GM23248 (cell line): ENCODE measurements at regions not wholly inside any gene's neighbourhood (a gene's known extent, or its start where the extent isn't known, plus 50 kb on each side); places are given as distances from the start of the nearest gene placed in this dataset.

Experiments used
- DNase-seq: peaks from one replicate; pipeline ENCODE4 v3.0.0-alpha.2; 2015
- H2AFZ ChIP-seq: fragments of 200-600 bp; sonication (generic); 2 replicates; pipeline ENCODE4 v1.6.1; 2016; ENCODE audit warnings: antibody characterized with exemption
- H3F3A ChIP-seq: fragments of 200-600 bp; sonication (generic); 2 replicates; pipeline ENCODE4 v1.6.1; 2016; ENCODE audit warnings: mild to moderate bottlenecking, antibody characterized with exemption, mixed run types; ENCODE audit not compliant: insufficient read depth
- H3K27ac ChIP-seq: fragments of 200-600 bp; sonication (generic); 2 replicates; pipeline ENCODE4 v1.5.1; 2016; ENCODE audit warnings: mild to moderate bottlenecking
- H3K27me3 ChIP-seq: fragments of 200-600 bp; sonication (generic); replicated peaks from 2 replicates; pipeline ENCODE4 v1.6.1; 2016; ENCODE audit warnings: mild to moderate bottlenecking; ENCODE audit not compliant: insufficient read depth
- H3K36me3 ChIP-seq: fragments of 200-600 bp; sonication (generic); 2 replicates; pipeline ENCODE4 v1.6.1; 2016; ENCODE audit warnings: low read depth, mild to moderate bottlenecking
- H3K4me1 ChIP-seq: fragments of 200-600 bp; sonication (generic); 2 replicates; pipeline ENCODE4 v1.6.1; 2016; ENCODE audit warnings: mild to moderate bottlenecking; ENCODE audit not compliant: insufficient read depth
- H3K4me2 ChIP-seq: fragments of 200-600 bp; sonication (generic); one replicate; pipeline ENCODE4 v1.6.1; 2016; ENCODE audit warnings: mild to moderate bottlenecking; ENCODE audit not compliant: unreplicated experiment
- H3K4me3 ChIP-seq: fragments of 200-600 bp; sonication (generic); 2 replicates; pipeline ENCODE4 v1.5.1; 2016; ENCODE audit warnings: mild to moderate bottlenecking
- H3K79me2 ChIP-seq: fragments of 200-600 bp; sonication (generic); 2 replicates; pipeline ENCODE4 v1.6.1; 2016; ENCODE audit warnings: mild to moderate bottlenecking; ENCODE audit not compliant: insufficient read depth
- H3K9ac ChIP-seq: fragments of 200-600 bp; sonication (generic); 2 replicates; pipeline ENCODE4 v1.6.1; 2016; ENCODE audit warnings: mild to moderate bottlenecking
- H3K9me2 ChIP-seq: fragments of 200-600 bp; sonication (generic); 2 replicates; pipeline ENCODE4 v1.6.1; 2016; ENCODE audit warnings: mixed run types, mild to moderate bottlenecking, moderate library complexity; ENCODE audit not compliant: insufficient read depth
- H3K9me3 ChIP-seq: fragments of 200-600 bp; sonication (generic); one replicate; pipeline ENCODE4 v1.6.1; 2017; ENCODE audit warnings: low read depth
- H4K20me1 ChIP-seq: fragments of 200-600 bp; sonication (generic); 2 replicates; pipeline ENCODE4 v1.6.0; 2016; ENCODE audit not compliant: insufficient read depth
- EZH2 ChIP-seq: fragments of 200-600 bp; sonication (generic); IDR thresholded peaks from 2 replicates; pipeline ENCODE4 v1.6.1; 2018; ENCODE audit warnings: antibody characterized with exemption, mild to moderate bottlenecking; ENCODE audit not compliant: insufficient read depth, poor library complexity, severe bottlenecking
- EZH2phosphoT487 ChIP-seq: fragments of 200-600 bp; sonication (generic); IDR thresholded peaks from 2 replicates; pipeline ENCODE4 v1.6.1; 2018; ENCODE audit warnings: antibody characterized with exemption, moderate library complexity, mild to moderate bottlenecking, low read depth; ENCODE audit not compliant: insufficient read depth
- WGBS, 2 experiments: methylation state at CpG; one replicate each; pipeline ENCODE4 v1.1.6; 2015 to 2017; ENCODE audit warnings: low lambda C conversion rate in 2 of 2, low coverage in 1 of 2; ENCODE audit errors: missing lambda C conversion rate in 2 of 2; 5-methylcytosine and 5-hydroxymethylcytosine counted together
- in situ Hi-C: fragments of 300-500 bp; cut with MboI; formaldehyde crosslinking; loops from 2 replicates; pipeline ENCODE4 v1.15.0; 2020

- Histone ChIP-seq H4K20me1 (no peaks in the 10 kb centered on the region), H3K79me2 (no peaks in the 10 kb centered on the region), H3F3A (peaks cover 7% of the 10 kb centered on the region), H3K9me2 (no peaks in the 10 kb centered on the region), H3K9me3 (no peaks in the 10 kb centered on the region), H3K27me3 (no peaks in the 10 kb centered on the region), H3K27ac (no peak overlapping the region), H3K4me3 (no peak overlapping the region), H3K4me2 (no peak overlapping the region), H3K9ac (no peak overlapping the region), H2AFZ (0 out of 2 replicates have a peak overlapping the region, but pooled peaks have one; percentile 21), H3K4me1 (peaks cover 13% of the 10 kb centered on the region), H3K36me3 (no peaks in the 10 kb centered on the region)
- TF ChIP-seq EZH2 (no peak), EZH2phosphoT487 (no peak)
- DNase-seq, result peak; percentile 79
- WGBS, 2 experiments, result 29 to 39% methylated on average over 6 of the region's 6 CpGs
- in situ Hi-C loops, result no loop called here
Observed at GRCh38 chr10:111598433-111599059, 521.7 kb downstream of the ADRA2A start.

DNA sequence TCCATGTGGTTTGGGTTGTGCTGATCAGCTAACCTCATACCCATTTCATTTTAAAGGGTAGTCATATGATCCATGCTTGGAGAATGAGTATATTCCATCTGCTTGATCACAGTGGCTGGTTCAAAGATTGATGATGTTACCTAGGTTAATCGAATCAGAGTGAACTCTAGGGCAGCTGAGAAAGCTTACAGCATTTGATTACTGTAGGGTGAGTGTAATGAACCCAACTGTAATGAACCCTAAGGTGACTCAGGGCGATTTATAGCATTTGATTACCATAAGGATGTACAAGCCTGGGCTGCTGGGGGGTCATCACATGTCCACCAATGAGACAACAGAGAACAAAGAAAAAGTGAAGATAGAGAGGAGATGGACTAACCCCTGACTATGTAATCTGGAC is 523.1 kb downstream of the ADRA2A start:
- Histone ChIP-seq H3K27me3 (no peaks in the 10 kb centered on the region), H2AFZ (no peak overlapping the region), H3K79me2 (no peaks in the 10 kb centered on the region), H3K4me2 (no peak overlapping the region), H3K9me2 (no peaks in the 10 kb centered on the region), H3K9ac (no peak overlapping the region), H3K4me3 (no peak overlapping the region), H3K36me3 (no peaks in the 10 kb centered on the region), H3K27ac (no peak overlapping the region), H3K9me3 (no peaks in the 10 kb centered on the region), H4K20me1 (no peaks in the 10 kb centered on the region), H3K4me1 (peaks cover 7% of the 10 kb centered on the region), H3F3A (no peaks in the 10 kb centered on the region)
- 82 to 91% methylated on average over 2 of the region's 2 CpGs for WGBS, 2 experiments
- TF ChIP-seq EZH2phosphoT487 (no peak), EZH2 (no peak)
- no peak for DNase-seq
- in situ Hi-C loops, result no loop called here

- TF ChIP-seq EZH2phosphoT487 (no peak), EZH2 (no peak)
- peaks cover 7% of the 10 kb centered on the region for H3K4me1 ChIP-seq
- WGBS, 2 experiments, result 58 to 62% methylated on average over 3 of the region's 3 CpGs
Observed at GRCh38 chr10:111600772-111601171, 523.9 kb downstream of the ADRA2A start.

GRCh38 chr10:111612273-111612672 is 535.4 kb downstream of the ADRA2A start:
- no peak for TF ChIP-seq EZH2
- TF ChIP-seq EZH2phosphoT487, result no peak
- no peaks in the 10 kb centered on the region for H3K36me3 ChIP-seq
- H2AFZ ChIP-seq, result no peak overlapping the region
- in situ Hi-C loops, result no loop called here
- H3K4me2 ChIP-seq, result no peak overlapping the region
- WGBS, 2 experiments, result 78 to 81% methylated on average over 1 of the region's 1 CpG
- DNase-seq, result no peak
- H3F3A ChIP-seq, result no peaks in the 10 kb centered on the region
- no peaks in the 10 kb centered on the region for H3K79me2 ChIP-seq
- H3K4me3 ChIP-seq, result no peak overlapping the region
- H3K9me3 ChIP-seq, result no peaks in the 10 kb centered on the region
- no peaks in the 10 kb centered on the region for H4K20me1 ChIP-seq
- H3K9ac ChIP-seq, result no peak overlapping the region
- H3K27me3 ChIP-seq, result no peaks in the 10 kb centered on the region
- H3K4me1 ChIP-seq, result no peaks in the 10 kb centered on the region
- H3K9me2 ChIP-seq, result no peaks in the 10 kb centered on the region
- H3K27ac ChIP-seq, result no peak overlapping the region

More at GRCh38 chr10:111600772-111601171, 523.9 kb downstream of the ADRA2A start:
- H3K79me2 ChIP-seq, result no peaks in the 10 kb centered on the region
- no peak overlapping the region for H3K9ac ChIP-seq
- no peaks in the 10 kb centered on the region for H3K9me3 ChIP-seq
- H3K27ac ChIP-seq, result no peak overlapping the region
- DNase-seq, result no peak
- no peaks in the 10 kb centered on the region for H3F3A ChIP-seq
- no peaks in the 10 kb centered on the region for H3K36me3 ChIP-seq
- H3K4me2 ChIP-seq, result no peak overlapping the region
- no peaks in the 10 kb centered on the region for H4K20me1 ChIP-seq
- no peak overlapping the region for H2AFZ ChIP-seq
- in situ Hi-C loops, result no loop called here
- no peaks in the 10 kb centered on the region for H3K27me3 ChIP-seq
- no peak overlapping the region for H3K4me3 ChIP-seq
- no peaks in the 10 kb centered on the region for H3K9me2 ChIP-seq

- WGBS, 2 experiments, result 44 to 55% methylated on average over 3 of the region's 3 CpGs
- no peaks in the 10 kb centered on the region for H3K9me3 ChIP-seq
- H3K27me3 ChIP-seq, result no peaks in the 10 kb centered on the region
- no peaks in the 10 kb centered on the region for H3K4me1 ChIP-seq
- H4K20me1 ChIP-seq, result no peaks in the 10 kb centered on the region
- in situ Hi-C loops, result no loop called here
- no peak overlapping the region for H3K9ac ChIP-seq
- H3K9me2 ChIP-seq, result no peaks in the 10 kb centered on the region
- no peak overlapping the region for H3K4me3 ChIP-seq
- no peaks in the 10 kb centered on the region for H3K36me3 ChIP-seq
- no peaks in the 10 kb centered on the region for H3K79me2 ChIP-seq
- no peak overlapping the region for H3K4me2 ChIP-seq
- no peak for DNase-seq
- no peak overlapping the region for H3K27ac ChIP-seq
- TF ChIP-seq EZH2, result no peak
- TF ChIP-seq EZH2phosphoT487, result no peak
- no peaks in the 10 kb centered on the region for H3F3A ChIP-seq
- no peak overlapping the region for H2AFZ ChIP-seq
Observed at GRCh38 chr10:111634191-111634590, 549.4 kb downstream of the GPAM start.
